Fibroblast of pulmonary artery (primary cell): ENCODE measurements at regions not wholly inside any gene's neighbourhood (a gene's known extent, or its start where the extent isn't known, plus 50 kb on each side); places are given as distances from the start of the nearest gene placed in this dataset.

Source experiments
- DNase-seq: peaks from one replicate; pipeline ENCODE4 v3.0.0-alpha.2; 2010; ENCODE audit warnings: low read depth
- H3K4me3 ChIP-seq: replicated peaks from 2 replicates; pipeline ENCODE4 v1.5.1; 2011; ENCODE audit warnings: low read depth, mild to moderate bottlenecking, control low read depth, low read length, moderate library complexity
- CTCF ChIP-seq: IDR thresholded peaks from 2 replicates; pipeline ENCODE4 v1.5.1; 2011; ENCODE audit warnings: mild to moderate bottlenecking, control low read depth, low read length, inconsistent platforms; ENCODE audit errors: missing control alignments

- no peak overlapping the region for H3K4me3 ChIP-seq
- DNase-seq = no peak
- TF ChIP-seq CTCF = no peak
These were observed 1129.4 kb upstream of the LRRTM3 start for GRCh38 chr10:65796472-65796871.

- no peak for TF ChIP-seq CTCF
- no peak overlapping the region for H3K4me3 ChIP-seq
- no peak for DNase-seq
These were observed 1127.7 kb upstream of the LRRTM3 start for GRCh38 chr10:65798133-65798532.

- no peak overlapping the region for H3K4me3 ChIP-seq
- TF ChIP-seq CTCF = no peak
- DNase-seq = no peak
These were observed 1123.4 kb upstream of the LRRTM3 start for GRCh38 chr10:65802391-65802790.

- H3K4me3 ChIP-seq = no peak overlapping the region
- no peak for TF ChIP-seq CTCF
- no peak for DNase-seq
These were observed 1120.3 kb upstream of the LRRTM3 start for GRCh38 chr10:65805511-65805910.

- no peak for TF ChIP-seq CTCF
- DNase-seq = no peak
- no peak overlapping the region for H3K4me3 ChIP-seq
These were observed 1119.8 kb upstream of the LRRTM3 start for GRCh38 chr10:65805993-65806392.

- TF ChIP-seq CTCF = no peak
- H3K4me3 ChIP-seq = no peak overlapping the region
- DNase-seq = no peak
These were observed 1117.0 kb upstream of the LRRTM3 start for GRCh38 chr10:65808687-65809333.

- no peak for DNase-seq
- no peak for TF ChIP-seq CTCF
These were observed 1113.8 kb upstream of the LRRTM3 start for GRCh38 chr10:65811931-65812525.

More at GRCh38 chr10:65811931-65812525, 1113.8 kb upstream of the LRRTM3 start:
- H3K4me3 ChIP-seq = no peak overlapping the region
